IPS-18a (cell line): ENCODE measurements at regions not wholly inside any gene's neighbourhood (a gene's known extent, or its start where the extent isn't known, plus 50 kb on each side); places are given as distances from the start of the nearest gene placed in this dataset.

Experiments used
- H3K27ac ChIP-seq: one replicate; pipeline ENCODE4 v1.5.1; 2013; ENCODE audit warnings: low read length
- H3K27me3 ChIP-seq: one replicate; pipeline ENCODE4 v1.6.1; 2013; ENCODE audit warnings: mild to moderate bottlenecking, low read length; ENCODE audit not compliant: control insufficient read depth, insufficient read depth
- H3K36me3 ChIP-seq: one replicate; pipeline ENCODE4 v1.6.1; 2013; ENCODE audit warnings: low read depth, low read length; ENCODE audit not compliant: control insufficient read depth
- H3K4me1 ChIP-seq: one replicate; pipeline ENCODE4 v1.6.1; 2013; ENCODE audit warnings: low read depth, low read length; ENCODE audit not compliant: control insufficient read depth
- H3K4me3 ChIP-seq: one replicate; pipeline ENCODE4 v1.5.1; 2013; ENCODE audit warnings: low read length
- H3K9ac ChIP-seq: one replicate; pipeline ENCODE4 v1.6.1; 2013; ENCODE audit warnings: mild to moderate bottlenecking, low read length, moderate library complexity
- H3K9me3 ChIP-seq: one replicate; pipeline ENCODE4 v1.6.1; 2013; ENCODE audit warnings: low read depth, low read length; ENCODE audit not compliant: control insufficient read depth

DNA sequence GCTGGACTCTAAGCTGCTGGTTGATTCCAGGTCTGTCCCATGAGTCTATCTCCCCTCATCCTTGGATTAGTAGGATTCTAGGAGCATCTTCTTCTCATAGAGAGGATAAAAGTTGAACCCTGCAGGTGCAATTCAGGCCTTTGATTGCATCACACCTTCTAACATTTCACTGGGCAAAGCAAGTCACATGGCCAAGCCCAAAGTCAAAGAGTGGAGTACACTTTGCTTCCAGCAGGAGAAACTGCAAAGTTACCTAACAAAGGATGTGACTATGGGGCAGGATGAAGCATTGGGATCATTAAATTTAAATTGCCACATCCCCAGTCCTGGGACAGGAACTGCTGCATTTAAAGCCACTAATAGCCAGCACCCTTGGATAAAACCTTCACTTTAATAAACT, 51.0 kb upstream of the EGFLAM start:
- Histone ChIP-seq H3K4me1 (no peaks in the 10 kb centered on the region), H3K9ac (no peak overlapping the region), H3K27ac (no peak overlapping the region), H3K9me3 (no peaks in the 10 kb centered on the region), H3K4me3 (no peak overlapping the region), H3K36me3 (no peaks in the 10 kb centered on the region), H3K27me3 (no peaks in the 10 kb centered on the region)

DNA sequence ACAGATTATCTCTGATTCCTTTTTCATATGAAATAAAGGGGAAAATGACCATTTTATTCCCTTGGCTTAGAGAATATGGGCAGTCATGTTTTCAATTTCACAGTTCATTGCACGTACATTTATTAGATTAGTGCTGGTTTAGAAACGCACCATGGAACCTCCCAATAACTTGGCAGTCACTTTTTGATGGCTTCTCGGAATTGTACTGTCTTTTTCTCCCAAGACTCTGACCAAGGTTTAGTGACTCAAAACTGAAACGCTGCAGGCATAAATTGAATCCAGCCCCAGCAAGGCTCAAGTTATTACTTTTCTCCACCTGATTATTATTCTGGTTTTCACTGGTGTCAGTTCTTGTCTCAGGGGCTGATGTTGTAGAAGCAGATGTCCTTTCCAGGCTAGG, 55.6 kb upstream of the EGFLAM start:
- H3K36me3 ChIP-seq: no peaks in the 10 kb centered on the region
- H3K27ac ChIP-seq: no peak overlapping the region
- H3K4me1 ChIP-seq: no peaks in the 10 kb centered on the region
- H3K4me3 ChIP-seq: no peak overlapping the region
- no peak overlapping the region for H3K9ac ChIP-seq
- H3K9me3 ChIP-seq: no peaks in the 10 kb centered on the region
- H3K27me3 ChIP-seq: no peaks in the 10 kb centered on the region

DNA sequence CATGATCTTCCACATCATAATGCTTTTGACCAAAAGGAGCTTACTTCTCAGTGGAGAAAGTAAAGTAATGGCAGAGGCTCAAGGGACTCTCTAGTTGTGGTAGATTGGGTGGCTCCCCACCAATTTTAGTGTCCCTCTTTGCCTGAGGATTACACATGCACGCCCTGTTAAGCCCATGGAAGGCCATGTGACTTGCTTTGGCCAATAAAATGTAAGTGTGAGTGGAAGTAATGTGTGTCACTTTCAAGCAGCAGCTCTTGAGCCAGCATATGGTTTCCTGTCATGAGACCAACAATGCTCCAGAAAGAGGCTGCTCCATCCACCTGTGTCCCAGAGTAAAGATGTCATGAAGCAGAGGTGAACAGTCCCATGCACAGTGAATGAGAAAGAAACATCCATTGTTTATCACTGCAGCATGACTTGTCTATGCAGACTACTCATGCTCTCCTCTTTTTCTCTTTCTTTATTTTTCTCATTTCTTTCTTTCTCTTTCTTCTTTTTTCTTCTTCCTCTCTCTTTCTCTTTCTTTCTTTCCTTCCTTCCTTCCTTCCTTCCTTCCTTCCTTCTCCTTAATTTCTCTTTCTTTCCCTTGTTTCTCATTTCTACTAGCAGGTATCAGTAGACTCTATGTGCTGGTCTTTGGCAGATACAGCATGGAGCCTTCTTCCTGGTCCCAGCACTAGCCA, 57.3 kb upstream of the EGFLAM start:
- no peak overlapping the region for H3K27ac ChIP-seq
- H3K27me3 ChIP-seq: no peaks in the 10 kb centered on the region
- no peak overlapping the region for H3K9ac ChIP-seq
- H3K36me3 ChIP-seq: no peaks in the 10 kb centered on the region
- no peaks in the 10 kb centered on the region for H3K4me1 ChIP-seq
- no peaks in the 10 kb centered on the region for H3K9me3 ChIP-seq
- H3K4me3 ChIP-seq: no peak overlapping the region

DNA sequence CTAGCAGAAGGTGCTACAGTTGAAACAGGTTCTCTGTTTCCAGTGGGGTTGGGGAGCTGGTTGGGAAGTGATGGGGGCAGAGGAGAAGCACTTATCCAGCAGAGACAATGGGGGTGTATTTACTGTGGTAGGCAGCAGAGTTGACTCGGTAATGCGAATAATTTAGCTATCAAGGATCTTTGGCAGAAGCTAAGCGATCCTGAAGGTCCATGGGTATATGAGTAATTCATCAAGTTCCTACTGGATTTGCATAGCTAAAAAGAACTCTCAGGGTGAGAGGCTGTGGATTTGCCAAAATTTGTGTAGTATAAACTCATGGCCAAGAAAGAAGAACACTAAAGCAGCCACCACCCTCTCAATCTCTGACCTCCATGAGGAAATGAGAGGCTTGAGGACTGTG, 61.2 kb upstream of the EGFLAM start:
- Histone ChIP-seq H3K27me3 (no peaks in the 10 kb centered on the region), H3K9me3 (no peaks in the 10 kb centered on the region), H3K4me1 (no peaks in the 10 kb centered on the region), H3K36me3 (no peaks in the 10 kb centered on the region), H3K4me3 (no peak overlapping the region), H3K9ac (no peak overlapping the region), H3K27ac (no peak overlapping the region)

DNA sequence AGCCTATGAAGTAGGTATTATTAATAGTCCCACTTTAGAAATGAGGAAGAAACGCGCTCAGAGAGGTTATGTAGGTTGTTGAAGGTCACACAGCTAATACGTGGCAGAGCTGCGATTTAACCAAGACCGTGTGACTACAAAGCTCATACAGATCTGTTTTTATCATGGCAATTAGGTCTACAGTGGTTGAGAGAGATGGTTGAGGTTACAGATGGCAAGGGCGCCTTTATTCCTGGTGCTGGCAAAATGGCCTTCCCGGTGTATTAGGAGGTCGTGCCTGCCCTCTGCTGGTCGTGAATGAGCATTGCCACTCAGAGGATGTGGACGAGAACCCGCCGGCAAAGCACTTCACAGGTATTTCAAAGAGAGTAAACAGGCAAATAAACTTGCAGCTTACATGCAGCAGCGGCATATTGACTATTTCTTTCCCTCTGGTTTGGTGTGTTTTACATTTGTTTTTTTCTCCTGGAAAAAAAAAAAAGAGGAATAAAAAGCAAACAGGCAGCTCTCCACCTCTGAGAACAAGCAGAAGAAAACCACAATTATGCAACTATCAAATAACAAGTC, 65.3 kb upstream of the EGFLAM start:
- no peaks in the 10 kb centered on the region for H3K36me3 ChIP-seq
- H3K27ac ChIP-seq: no peak overlapping the region
- no peaks in the 10 kb centered on the region for H3K27me3 ChIP-seq
- H3K4me1 ChIP-seq: peaks cover 3% of the 10 kb centered on the region
- H3K9me3 ChIP-seq: no peaks in the 10 kb centered on the region
- H3K4me3 ChIP-seq: no peak overlapping the region
- no peak overlapping the region for H3K9ac ChIP-seq

DNA sequence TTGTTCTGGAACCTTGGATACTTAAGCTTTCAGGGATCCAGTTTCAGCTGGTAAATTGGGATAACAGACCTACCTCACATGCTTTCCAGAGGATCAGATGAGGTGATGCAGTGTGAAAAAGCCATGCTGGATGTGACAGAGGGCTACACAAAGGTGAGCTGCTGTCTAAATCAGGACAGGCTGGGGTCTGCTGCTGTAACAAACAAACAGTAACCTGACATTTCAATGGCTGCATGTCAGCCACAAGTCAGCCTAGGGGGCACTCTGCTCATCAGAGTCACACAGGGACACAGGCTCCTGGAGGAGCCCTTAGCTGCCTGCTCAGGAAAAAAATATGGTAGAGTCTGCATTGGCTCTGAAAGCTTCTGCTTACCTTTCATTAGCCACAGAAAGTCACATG, 66.7 kb upstream of the EGFLAM start:
- Histone ChIP-seq H3K9ac (no peak overlapping the region), H3K4me3 (no peak overlapping the region), H3K27me3 (no peaks in the 10 kb centered on the region), H3K9me3 (no peaks in the 10 kb centered on the region), H3K27ac (no peak overlapping the region), H3K4me1 (peaks cover 3% of the 10 kb centered on the region), H3K36me3 (no peaks in the 10 kb centered on the region)

DNA sequence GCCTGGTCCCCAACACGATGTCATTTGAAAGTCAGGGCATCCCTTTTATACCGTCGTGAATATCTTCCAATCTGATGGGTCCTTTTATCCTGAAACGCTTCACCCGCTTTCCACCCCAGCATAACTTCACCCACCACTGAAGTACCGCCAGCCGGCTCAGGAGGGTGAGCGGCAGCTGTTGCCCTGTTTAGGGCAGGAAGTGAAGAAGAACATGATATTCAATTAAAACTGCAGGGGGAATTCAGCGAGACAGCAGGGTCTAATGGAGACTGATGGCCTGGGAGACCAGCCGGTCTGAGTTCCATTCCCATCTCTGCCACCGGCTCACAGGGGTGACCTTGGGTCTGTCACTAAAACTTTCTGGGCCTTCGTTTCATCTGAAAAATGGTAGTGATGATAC, 68.2 kb upstream of the EGFLAM start:
- no peaks in the 10 kb centered on the region for H3K36me3 ChIP-seq

DNA sequence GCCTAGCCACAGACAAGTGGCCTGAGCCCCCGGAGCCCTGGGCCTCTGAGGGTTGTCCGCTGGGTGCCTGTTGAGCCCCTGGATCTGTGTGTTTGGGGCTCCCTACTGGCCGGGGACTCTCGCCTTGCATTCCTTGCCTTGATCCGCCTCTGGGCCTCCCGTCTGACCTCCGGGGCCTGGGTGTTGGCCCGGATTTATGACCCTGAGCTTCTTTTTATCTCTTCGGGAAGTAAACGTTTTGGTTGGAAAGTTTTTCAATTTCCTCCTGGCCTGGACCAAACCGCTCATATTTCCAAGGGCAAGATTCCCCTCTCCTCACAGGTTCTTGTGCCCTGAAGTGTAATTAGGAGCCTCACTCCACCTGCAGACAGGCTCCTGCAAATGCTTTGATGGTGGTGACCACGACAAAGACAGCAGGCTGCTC, 69.3 kb upstream of the EGFLAM start:
- no peaks in the 10 kb centered on the region for H3K36me3 ChIP-seq
- no peak overlapping the region for H3K27ac ChIP-seq
- H3K27me3 ChIP-seq: no peaks in the 10 kb centered on the region
- H3K9ac ChIP-seq: no peak overlapping the region
- no peaks in the 10 kb centered on the region for H3K9me3 ChIP-seq
- H3K4me3 ChIP-seq: no peak overlapping the region
- H3K4me1 ChIP-seq: peaks cover 3% of the 10 kb centered on the region

More for the DNA sequence above, 68.2 kb upstream of the EGFLAM start:
- no peak overlapping the region for H3K27ac ChIP-seq
- no peaks in the 10 kb centered on the region for H3K9me3 ChIP-seq
- H3K9ac ChIP-seq: no peak overlapping the region
- no peak overlapping the region for H3K4me3 ChIP-seq
- H3K27me3 ChIP-seq: no peaks in the 10 kb centered on the region
- H3K4me1 ChIP-seq: peaks cover 3% of the 10 kb centered on the region

DNA sequence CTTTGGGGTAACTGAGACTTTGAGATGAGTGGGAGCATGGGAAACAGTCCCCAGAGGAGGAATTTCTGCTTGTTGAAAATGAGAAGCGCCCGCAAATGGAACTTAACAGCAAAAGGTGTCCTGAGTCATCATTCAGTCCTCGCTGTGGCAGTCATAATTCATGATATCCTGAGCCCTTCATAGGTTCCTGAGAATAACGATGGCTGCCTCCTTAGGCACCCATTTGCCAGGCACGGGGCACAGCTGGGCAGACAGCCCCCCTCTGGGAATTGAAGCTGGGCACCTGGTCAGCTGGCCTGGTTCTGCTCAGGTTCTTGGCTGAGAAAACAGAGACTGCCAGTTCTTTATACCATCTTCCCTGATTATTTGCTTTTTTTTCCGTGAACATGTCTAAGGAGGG, 69.8 kb upstream of the EGFLAM start:
- Histone ChIP-seq H3K4me3 (no peak overlapping the region), H3K4me1 (peaks cover 3% of the 10 kb centered on the region), H3K9ac (no peak overlapping the region), H3K27me3 (no peaks in the 10 kb centered on the region), H3K9me3 (no peaks in the 10 kb centered on the region), H3K36me3 (no peaks in the 10 kb centered on the region), H3K27ac (no peak overlapping the region)

DNA sequence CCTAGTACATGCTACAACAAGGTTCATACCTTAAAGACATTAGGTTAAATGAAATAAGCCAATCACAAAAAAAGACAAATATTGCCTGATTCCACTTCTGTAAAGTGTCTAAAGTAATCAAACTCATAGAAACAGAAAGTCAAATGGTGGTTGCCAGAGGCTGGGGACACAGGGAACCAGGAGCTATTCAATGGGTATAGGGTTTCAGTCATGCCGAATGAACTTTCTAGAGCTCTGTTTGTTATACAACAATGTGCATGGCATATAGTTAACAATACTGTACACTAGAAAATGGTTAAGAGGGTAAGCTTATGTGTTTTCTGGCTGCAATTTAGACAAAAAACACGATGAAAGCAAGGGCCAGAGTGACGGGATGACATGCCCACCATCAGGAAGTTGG, 70.8 kb upstream of the EGFLAM start:
- H3K36me3 ChIP-seq: no peaks in the 10 kb centered on the region
- H3K9ac ChIP-seq: no peak overlapping the region
- no peaks in the 10 kb centered on the region for H3K9me3 ChIP-seq
- no peak overlapping the region for H3K4me3 ChIP-seq
- peaks cover 3% of the 10 kb centered on the region for H3K4me1 ChIP-seq
- no peaks in the 10 kb centered on the region for H3K27me3 ChIP-seq
- H3K27ac ChIP-seq: no peak overlapping the region

DNA sequence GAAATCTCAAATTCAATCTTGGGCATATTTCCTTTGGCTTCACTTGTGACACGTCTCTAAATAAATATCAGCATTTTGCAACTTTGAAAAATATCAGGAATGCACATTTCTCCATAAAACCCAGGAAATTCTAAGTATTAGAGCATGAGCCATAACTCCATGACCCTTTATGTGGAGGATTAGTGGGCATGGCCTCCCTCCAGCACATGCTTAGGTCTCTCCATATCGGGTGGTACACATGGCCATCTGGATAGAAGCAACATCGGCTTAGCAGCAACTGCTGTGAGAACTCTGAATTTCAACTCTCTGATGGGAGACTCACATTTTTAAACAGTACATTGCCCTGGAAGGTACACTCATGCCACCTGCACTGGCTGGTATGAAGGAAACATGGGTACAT, 73.7 kb upstream of the EGFLAM start:
- no peak overlapping the region for H3K9ac ChIP-seq
- peaks cover 3% of the 10 kb centered on the region for H3K4me1 ChIP-seq
- H3K27me3 ChIP-seq: no peaks in the 10 kb centered on the region
- H3K27ac ChIP-seq: no peak overlapping the region
- H3K9me3 ChIP-seq: no peaks in the 10 kb centered on the region
- no peak overlapping the region for H3K4me3 ChIP-seq
- H3K36me3 ChIP-seq: no peaks in the 10 kb centered on the region

DNA sequence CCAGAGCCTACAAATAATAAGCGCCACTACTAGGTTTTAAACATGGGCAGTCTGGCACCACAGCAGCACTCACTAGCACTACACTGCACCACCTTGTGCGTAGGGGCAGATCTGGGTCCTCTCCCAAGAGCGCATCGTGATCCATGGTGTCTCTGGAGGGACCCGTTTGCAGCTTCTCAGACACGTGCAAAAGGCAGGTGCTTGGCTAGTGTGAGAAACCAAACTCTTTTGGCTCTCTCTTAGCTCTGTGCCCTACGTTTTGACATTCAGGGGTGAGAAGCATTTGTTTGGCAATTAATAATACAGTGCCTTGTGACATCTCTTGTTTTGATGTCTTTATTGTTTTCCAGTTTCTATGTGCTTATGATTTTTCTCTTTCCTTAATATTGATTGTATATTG, 75.4 kb upstream of the EGFLAM start:
- Histone ChIP-seq H3K4me1 (no peaks in the 10 kb centered on the region), H3K9me3 (no peaks in the 10 kb centered on the region), H3K4me3 (no peak overlapping the region), H3K36me3 (no peaks in the 10 kb centered on the region), H3K27me3 (no peaks in the 10 kb centered on the region), H3K9ac (no peak overlapping the region), H3K27ac (no peak overlapping the region)
